ENCODE measurements at regions not wholly inside any gene's neighbourhood (a gene's known extent, or its start where the extent isn't known, plus 50 kb on each side); places are given as distances from the start of the nearest gene placed in this dataset.

- no peak for TF ChIP-seq SIN3A (IDR thresholded peaks at IDR 0.05; ENCODE audit: borderline replicate concordance, insufficient read depth, low read length)
- no peak for TF ChIP-seq FOXP2 (optimal IDR thresholded peaks at IDR 0.05; ENCODE audit: borderline replicate concordance, extremely low read depth, extremely low read length, insufficient read depth)
- no peak for TF ChIP-seq TAF1 (IDR thresholded peaks at IDR 0.05; ENCODE audit: borderline replicate concordance, insufficient read depth, low read length)
- no peak for TF ChIP-seq REST (IDR thresholded peaks at IDR 0.05; ENCODE audit: insufficient read depth in 1 of 2, low read depth in 2 of 2, low read length in 2 of 2)
These were observed 196.2 kb downstream of the DEPDC1B start for GRCh38 chr5:60503771-60504170.
